Activated CD4-positive, alpha-beta T cell treated with anti-CD3 and anti-CD28 coated beads for 36 hours (primary cell): ENCODE measurements at regions not wholly inside any gene's neighbourhood (a gene's known extent, or its start where the extent isn't known, plus 50 kb on each side); places are given as distances from the start of the nearest gene placed in this dataset.
"Not testable (repeated sequence)": the region's sequence is repeated elsewhere in the genome, so short reads cannot be mapped to it uniquely, and the experiment has no call there.

Source experiments
- ATAC-seq: fragments of 200-7000 bp; cut with Tn5 transposase; one replicate; pipeline ENCODE4 v1.10.0; 2021; ENCODE audit warnings: mild to moderate bottlenecking, moderate library complexity
- CTCF ChIA-PET: fragments of 350-600 bp; sonication (Branson Sonifier 250); formaldehyde crosslinking; loops from one replicate; lab custom pipeline; 2021; ENCODE audit warnings: antibody characterized with exemption; lab: Charles Lee
- POLR2A ChIA-PET: fragments of 350-600 bp; sonication (Branson Sonifier 250); formaldehyde crosslinking; loops from one replicate; lab custom pipeline; 2021; ENCODE audit warnings: antibody characterized with exemption, inconsistent platforms; lab: Charles Lee
- DNase-seq: peaks from one replicate; pipeline ENCODE4 v3.0.0-alpha.2; 2020
- H3K27ac Mint-ChIP-seq: one replicate; pipeline ENCODE4 v1.8.0; 2021; ENCODE audit warnings: mixed read lengths
- H3K27me3 Mint-ChIP-seq: one replicate; pipeline ENCODE4 v1.8.0; 2021; ENCODE audit warnings: mixed read lengths
- H3K36me3 Mint-ChIP-seq: one replicate; pipeline ENCODE4 v1.8.0; 2021; ENCODE audit warnings: low read depth, mixed read lengths
- H3K4me1 Mint-ChIP-seq: one replicate; pipeline ENCODE4 v1.8.0; 2021; ENCODE audit warnings: mixed read lengths
- H3K4me3 Mint-ChIP-seq: one replicate; pipeline ENCODE4 v1.8.0; 2021; ENCODE audit warnings: mild to moderate bottlenecking, moderate library complexity, mixed read lengths
- H3K9me3 Mint-ChIP-seq: one replicate; pipeline ENCODE4 v1.8.0; 2021; ENCODE audit warnings: low read depth, mixed read lengths
- intact Hi-C, 2 experiments: fragments of 100-400 bp; cut with DNase I in 1 of 2; cut with micrococcal nuclease in 1 of 2; formaldehyde crosslinking; loops; one replicate each; pipeline versions ENCODE4 v1.14.2 to v1.15.1; 2022 to 2024; cut with DNase I, micrococcal nuclease

GRCh38 chr13:94854688-94855087 lies 142.3 kb upstream of the SOX21 start:
- Mint-ChIP-seq H3K27ac (no peak overlapping the region), H3K36me3 (no peaks in the 10 kb centered on the region), H3K4me3 (no peak overlapping the region), H3K9me3 (no peaks in the 10 kb centered on the region), H3K4me1 (no peaks in the 10 kb centered on the region), H3K27me3 (no peaks in the 10 kb centered on the region)
- intact Hi-C loops, result no loop called here
- CTCF ChIA-PET, result interaction anchor here (0.6 kb wide), 1 partner anchor 377 kb away, joined by 3 read pairs; no protein-coding TSS in a partner anchor
- ATAC-seq (no peak), DNase-seq (no peak)
- POLR2A ChIA-PET, result no interaction called here

GRCh38 chr13:94851576-94851975 lies 139.2 kb upstream of the SOX21 start:
- no peak for DNase-seq
- ChIA-PET CTCF (no interaction called here), POLR2A (no interaction called here)
- no peak overlapping the region for H3K27ac Mint-ChIP-seq
- H3K27me3 Mint-ChIP-seq, result no peaks in the 10 kb centered on the region
- no peaks in the 10 kb centered on the region for H3K9me3 Mint-ChIP-seq
- H3K36me3 Mint-ChIP-seq, result no peaks in the 10 kb centered on the region
- H3K4me1 Mint-ChIP-seq, result no peaks in the 10 kb centered on the region
- intact Hi-C loops, result no loop called here
- H3K4me3 Mint-ChIP-seq, result no peak overlapping the region
- ATAC-seq, result no peak

GRCh38 chr13:94849254-94849653 lies 136.9 kb upstream of the SOX21 start:
- no peak for DNase-seq
- POLR2A ChIA-PET, result no interaction called here
- CTCF ChIA-PET, result no interaction called here
- intact Hi-C loops, result no loop called here
- Mint-ChIP-seq H3K4me3 (no peak overlapping the region), H3K4me1 (no peaks in the 10 kb centered on the region), H3K27ac (no peak overlapping the region), H3K27me3 (no peaks in the 10 kb centered on the region), H3K9me3 (no peaks in the 10 kb centered on the region), H3K36me3 (no peaks in the 10 kb centered on the region)
- ATAC-seq, result no peak

DNA sequence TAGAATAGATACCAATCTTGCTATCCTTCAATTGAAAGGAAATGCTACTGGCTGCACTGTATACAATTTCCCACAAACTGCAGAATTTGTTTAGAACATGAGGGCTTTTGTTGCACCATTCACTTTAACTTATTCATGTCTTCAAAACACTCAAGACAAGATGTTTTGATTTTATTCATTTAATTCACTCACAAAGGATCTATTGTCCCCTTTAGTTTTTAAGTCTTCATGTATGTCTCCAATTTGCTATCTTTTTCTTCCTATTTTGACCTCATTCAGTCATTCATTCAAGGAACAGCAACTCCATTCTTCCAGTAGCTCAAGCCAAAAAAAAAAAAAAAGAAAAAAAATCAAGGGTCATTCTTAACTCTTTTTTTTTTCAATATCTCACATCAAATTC lies 130.6 kb upstream of the SOX21 start:
- Mint-ChIP-seq H3K36me3 (no peaks in the 10 kb centered on the region), H3K4me1 (no peaks in the 10 kb centered on the region), H3K4me3 (no peak overlapping the region), H3K9me3 (peaks cover 4% of the 10 kb centered on the region), H3K27ac (no peak overlapping the region), H3K27me3 (no peaks in the 10 kb centered on the region)
- ChIA-PET CTCF (no interaction called here), POLR2A (no interaction called here)
- intact Hi-C loops, result no loop called here
- DNase-seq (no peak), ATAC-seq (no peak)

DNA sequence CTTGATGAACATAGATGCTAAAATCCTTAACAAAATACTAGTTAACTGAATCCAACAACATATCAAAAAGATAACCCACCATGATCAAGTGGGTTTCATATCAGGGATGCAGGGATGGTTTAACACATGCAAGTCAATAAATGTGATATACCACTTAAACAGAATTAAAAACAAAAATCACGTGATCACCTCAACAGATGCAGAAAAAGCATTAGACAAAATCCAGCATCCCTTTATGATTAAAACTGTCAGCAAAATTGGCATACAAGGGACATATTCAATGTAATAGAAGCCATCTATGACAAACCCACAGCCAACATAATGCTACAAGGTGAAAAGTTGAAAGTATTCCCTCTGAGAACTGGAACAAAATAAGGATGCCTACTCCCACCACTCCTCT lies 124.7 kb upstream of the SOX21 start:
- H3K36me3 Mint-ChIP-seq, CTCF ChIA-PET, POLR2A ChIA-PET, H3K9me3 Mint-ChIP-seq, intact Hi-C loops, H3K4me3 Mint-ChIP-seq, H3K4me1 Mint-ChIP-seq, H3K27ac Mint-ChIP-seq, DNase-seq, ATAC-seq: not testable (repeated sequence)
- peaks cover 11% of the 10 kb centered on the region for H3K27me3 Mint-ChIP-seq

GRCh38 chr13:94829837-94830365 lies 117.6 kb upstream of the SOX21 start:
- Mint-ChIP-seq H3K27me3 (peaks cover 5% of the 10 kb centered on the region), H3K4me3 (no peak overlapping the region), H3K9me3 (no peaks in the 10 kb centered on the region), H3K36me3 (no peaks in the 10 kb centered on the region), H3K27ac (no peak overlapping the region), H3K4me1 (no peaks in the 10 kb centered on the region)
- POLR2A ChIA-PET, result no interaction called here
- DNase-seq (no peak), ATAC-seq (no peak)
- CTCF ChIA-PET, result interaction anchor here (0.7 to 1.3 kb wide), 2 partner anchors 50 to 51 kb away, joined by 3 read pairs; no protein-coding TSS in a partner anchor
- intact Hi-C loops, result no loop called here

DNA sequence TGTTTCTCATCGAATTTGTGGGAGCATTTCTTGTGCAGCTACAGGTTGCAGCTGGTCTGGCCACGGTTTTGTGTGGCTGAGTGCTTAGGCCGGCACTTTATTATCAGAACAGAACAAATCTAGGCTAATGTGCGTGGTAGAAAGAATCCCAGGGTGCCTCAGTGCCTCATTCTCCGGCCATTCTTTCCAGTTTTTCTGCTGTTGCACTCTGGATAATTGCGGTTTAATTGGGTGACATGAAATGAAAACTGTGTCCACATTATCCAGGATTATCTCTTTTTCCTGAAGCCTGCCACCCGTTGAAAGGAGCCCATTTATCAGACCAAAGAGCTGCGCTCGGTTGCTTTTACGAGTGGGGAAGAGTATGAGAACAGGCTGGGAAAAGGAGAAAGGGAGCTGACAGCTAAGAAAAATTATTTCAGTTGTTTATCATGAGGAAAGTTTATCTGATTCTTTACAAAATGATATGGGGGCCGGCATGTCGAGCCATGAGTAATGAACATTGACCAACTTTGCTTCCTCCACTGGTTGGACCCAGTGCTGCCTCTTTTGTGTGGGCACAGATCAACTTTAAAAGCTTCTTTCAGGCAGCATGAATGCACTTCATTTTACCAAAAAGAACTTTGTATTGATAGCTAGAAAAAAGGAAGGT lies 117.0 kb upstream of the SOX21 start:
- intact Hi-C loops, result no loop called here
- ChIA-PET POLR2A (no interaction called here), CTCF (interaction anchor here (1.3 kb wide), 1 partner anchor 49 kb away, joined by 3 read pairs; no protein-coding TSS in a partner anchor)
- Mint-ChIP-seq H3K4me1 (no peaks in the 10 kb centered on the region), H3K27me3 (peaks cover 4% of the 10 kb centered on the region), H3K36me3 (no peaks in the 10 kb centered on the region), H3K4me3 (no peak overlapping the region), H3K27ac (no peak overlapping the region), H3K9me3 (no peaks in the 10 kb centered on the region)
- ATAC-seq, result no peak
- no peak for DNase-seq

GRCh38 chr13:94827566-94827965 lies 115.2 kb upstream of the SOX21 start:
- no peak for DNase-seq
- no peak overlapping the region for H3K4me3 Mint-ChIP-seq
- no peaks in the 10 kb centered on the region for H3K4me1 Mint-ChIP-seq
- ATAC-seq, result no peak
- H3K27ac Mint-ChIP-seq, result no peak overlapping the region
- no peaks in the 10 kb centered on the region for H3K36me3 Mint-ChIP-seq
- ChIA-PET CTCF (no interaction called here), POLR2A (no interaction called here)
- H3K27me3 Mint-ChIP-seq, result peaks cover 2% of the 10 kb centered on the region
- H3K9me3 Mint-ChIP-seq, result no peaks in the 10 kb centered on the region
- intact Hi-C loops, result no loop called here

- Mint-ChIP-seq H3K9me3 (no peaks in the 10 kb centered on the region), H3K27ac (no peak overlapping the region), H3K4me3 (no peak overlapping the region), H3K4me1 (no peaks in the 10 kb centered on the region), H3K36me3 (no peaks in the 10 kb centered on the region), H3K27me3 (peaks cover 4% of the 10 kb centered on the region)
- ChIA-PET CTCF (no interaction called here), POLR2A (interaction anchor here (0.6 kb wide), 1 partner anchor 168 kb away, joined by 5 read pairs; no protein-coding TSS in a partner anchor)
- ATAC-seq, result no peak
- DNase-seq, result no peak
- intact Hi-C loops, result no loop called here
These were observed 113.2 kb upstream of the SOX21 start for GRCh38 chr13:94825507-94825906.

- intact Hi-C loops, result no loop called here
- CTCF ChIA-PET, result no interaction called here
- Mint-ChIP-seq H3K4me1 (no peaks in the 10 kb centered on the region), H3K27me3 (peaks cover 6% of the 10 kb centered on the region), H3K9me3 (no peaks in the 10 kb centered on the region), H3K4me3 (no peak overlapping the region), H3K36me3 (no peaks in the 10 kb centered on the region), H3K27ac (no peak overlapping the region)
- no peak for DNase-seq
- no peak for ATAC-seq
- POLR2A ChIA-PET, result no interaction called here
These were observed 112.3 kb upstream of the SOX21 start for GRCh38 chr13:94824601-94825000.

GRCh38 chr13:94822356-94822755 lies 110.0 kb upstream of the SOX21 start:
- H3K27ac Mint-ChIP-seq, result no peak overlapping the region
- H3K4me3 Mint-ChIP-seq, result no peak overlapping the region
- CTCF ChIA-PET, result interaction anchor here (0.6 kb wide), 1 partner anchor 367 kb away, joined by 4 read pairs; no protein-coding TSS in a partner anchor
- POLR2A ChIA-PET, result no interaction called here
- intact Hi-C loops, result no loop called here
- DNase-seq, result no peak
- H3K9me3 Mint-ChIP-seq, result no peaks in the 10 kb centered on the region
- H3K27me3 Mint-ChIP-seq, result peaks cover 3% of the 10 kb centered on the region
- H3K4me1 Mint-ChIP-seq, result no peaks in the 10 kb centered on the region
- ATAC-seq, result no peak
- H3K36me3 Mint-ChIP-seq, result no peaks in the 10 kb centered on the region

DNA sequence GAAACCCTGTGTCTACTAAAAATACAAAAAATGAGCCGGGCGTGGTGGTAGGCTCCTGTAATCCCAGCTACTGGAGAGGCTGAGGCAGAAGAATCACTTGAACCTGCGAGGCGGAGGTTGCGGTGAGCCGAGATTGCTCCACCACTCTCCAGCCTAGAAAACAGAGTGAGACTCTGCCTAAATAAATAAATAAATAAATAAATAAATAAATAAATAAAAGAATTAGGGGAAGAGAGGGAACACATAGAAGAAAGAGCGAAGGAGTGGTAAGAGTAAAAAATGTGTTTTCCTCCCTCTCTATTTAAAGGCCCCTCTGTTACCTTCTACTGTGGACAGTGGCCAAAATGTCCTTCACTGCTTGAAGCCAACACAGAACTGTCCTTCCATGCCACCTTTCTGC lies 103.9 kb upstream of the SOX21 start:
- H3K4me1 Mint-ChIP-seq, result no peaks in the 10 kb centered on the region
- H3K36me3 Mint-ChIP-seq, result no peaks in the 10 kb centered on the region
- POLR2A ChIA-PET, result no interaction called here
- DNase-seq (no peak), ATAC-seq (no peak)
- no peaks in the 10 kb centered on the region for H3K9me3 Mint-ChIP-seq
- intact Hi-C loops, result no loop called here
- CTCF ChIA-PET, result no interaction called here
- peaks cover 3% of the 10 kb centered on the region for H3K27me3 Mint-ChIP-seq
- no peak overlapping the region for H3K27ac Mint-ChIP-seq
- H3K4me3 Mint-ChIP-seq, result no peak overlapping the region
